Smooth muscle cell (in vitro differentiated cells): ENCODE measurements at regions not wholly inside any gene's neighbourhood (a gene's known extent, or its start where the extent isn't known, plus 50 kb on each side); places are given as distances from the start of the nearest gene placed in this dataset.
"Not testable (repeated sequence)": the region's sequence is repeated elsewhere in the genome, so short reads cannot be mapped to it uniquely, and the experiment has no call there.

Experiments used
- DNase-seq: peaks from one replicate; lab custom pipeline; 2025; ENCODE audit not compliant: unreplicated experiment; lab: John Stamatoyannopoulos, UW
- H2AFZ ChIP-seq: fragments of 200-600 bp; sonication (generic); 2 replicates; pipeline ENCODE4 v1.6.0; 2016; ENCODE audit warnings: antibody characterized with exemption, low read depth, mild to moderate bottlenecking
- H3F3A ChIP-seq: fragments of 200-600 bp; sonication (generic); 2 replicates; pipeline ENCODE4 v1.6.0; 2017; ENCODE audit warnings: antibody characterized with exemption, low read depth
- H3K27ac ChIP-seq: fragments of 200-600 bp; sonication (generic); 2 replicates; pipeline ENCODE4 v1.5.1; 2016; ENCODE audit warnings: low read depth, mild to moderate bottlenecking
- H3K27me3 ChIP-seq: fragments of 200-600 bp; sonication (generic); 2 replicates; pipeline ENCODE4 v1.6.1; 2016; ENCODE audit warnings: low read depth, mild to moderate bottlenecking
- H3K36me3 ChIP-seq: fragments of 200-600 bp; sonication (generic); 2 replicates; pipeline ENCODE4 v1.5.1; 2016; ENCODE audit warnings: low read depth
- H3K4me1 ChIP-seq: fragments of 200-600 bp; sonication (generic); 2 replicates; pipeline ENCODE4 v1.5.1; 2016; ENCODE audit warnings: low read depth
- H3K4me2 ChIP-seq: fragments of 200-600 bp; sonication (generic); 2 replicates; pipeline ENCODE4 v1.6.0; 2016; ENCODE audit warnings: mild to moderate bottlenecking
- H3K4me3 ChIP-seq: fragments of 200-600 bp; sonication (generic); 2 replicates; pipeline ENCODE4 v1.5.1; 2016; ENCODE audit warnings: mild to moderate bottlenecking
- H3K79me2 ChIP-seq: fragments of 200-600 bp; sonication (generic); 2 replicates; pipeline ENCODE4 v1.6.0; 2016; ENCODE audit warnings: low read depth, mild to moderate bottlenecking
- H3K9ac ChIP-seq: fragments of 200-600 bp; sonication (generic); 2 replicates; pipeline ENCODE4 v1.6.0; 2016; ENCODE audit warnings: low read depth
- H3K9me3 ChIP-seq: fragments of 200-600 bp; sonication (generic); replicated peaks from 2 replicates; pipeline ENCODE4 v1.5.1; 2016; ENCODE audit warnings: low read depth
- H4K20me1 ChIP-seq: fragments of 200-600 bp; sonication (generic); 2 replicates; pipeline ENCODE4 v1.6.0; 2016; ENCODE audit warnings: low read depth
- CTCF ChIP-seq: fragments of 200-600 bp; sonication (generic); IDR thresholded peaks from 2 replicates; pipeline ENCODE4 v1.5.1; 2017; ENCODE audit warnings: borderline replicate concordance, mild to moderate bottlenecking, antibody characterized with exemption; ENCODE audit not compliant: insufficient read depth, poor library complexity, severe bottlenecking
- WGBS: methylation state at CpG from one replicate; pipeline ENCODE4 v1.1.7; 2016; ENCODE audit warnings: low lambda C conversion rate; 5-methylcytosine and 5-hydroxymethylcytosine counted together

GRCh38 chr5:54868511-54869483 lies 116.6 kb downstream of the ESM1 start:
- 82% methylated on average over 12 of the region's 12 CpGs for WGBS
- H3K9ac ChIP-seq = no peak overlapping the region
- no peaks in the 10 kb centered on the region for H3K79me2 ChIP-seq
- no peak overlapping the region for H3K4me2 ChIP-seq
- peaks cover 3% of the 10 kb centered on the region for H3K27me3 ChIP-seq
- H3K9me3 ChIP-seq = no peaks in the 10 kb centered on the region
- H3K4me1 ChIP-seq = no peaks in the 10 kb centered on the region
- DNase-seq = no peak
- TF ChIP-seq CTCF = no peak
- no peaks in the 10 kb centered on the region for H3K36me3 ChIP-seq
- H2AFZ ChIP-seq = no peak overlapping the region
- no peak overlapping the region for H3K27ac ChIP-seq
- H3F3A ChIP-seq = no peaks in the 10 kb centered on the region
- no peaks in the 10 kb centered on the region for H4K20me1 ChIP-seq
- H3K4me3 ChIP-seq = no peak overlapping the region

DNA sequence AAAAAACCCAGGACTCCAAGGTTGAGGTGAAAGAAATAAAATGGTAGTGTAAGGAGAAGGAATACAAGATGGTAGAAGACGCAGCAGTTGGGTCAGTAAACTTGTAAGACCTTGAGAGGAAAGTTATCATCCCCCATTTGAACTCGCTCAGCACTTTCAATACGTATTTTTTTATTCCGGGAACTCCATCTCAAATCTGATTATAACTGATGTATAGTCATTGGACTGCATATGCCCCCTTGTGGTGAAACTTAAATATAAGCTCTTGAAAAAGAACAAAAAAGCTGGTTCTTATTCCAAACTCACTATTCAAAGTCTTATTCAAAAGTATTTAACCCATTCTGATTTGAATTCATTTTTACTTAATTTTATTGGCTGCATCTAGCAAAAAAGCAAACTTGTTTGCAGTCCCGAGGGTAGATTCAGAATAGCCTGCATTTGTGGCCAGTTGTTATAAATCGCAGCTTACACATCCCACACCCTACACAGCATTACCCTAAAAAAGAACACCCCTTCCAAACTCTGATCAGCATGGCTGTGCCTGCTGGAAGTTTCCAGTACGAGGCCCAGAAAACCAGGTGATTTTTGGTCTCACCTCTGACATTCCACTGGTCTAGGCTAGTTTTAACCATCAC lies 118.0 kb downstream of the ESM1 start:
- no peak overlapping the region for H3K9ac ChIP-seq
- no peaks in the 10 kb centered on the region for H3K4me1 ChIP-seq
- H3K4me2 ChIP-seq = peak overlapping the region; percentile 64
- H3K4me3 ChIP-seq = no peak overlapping the region
- H3K9me3 ChIP-seq = no peaks in the 10 kb centered on the region
- no peaks in the 10 kb centered on the region for H3K79me2 ChIP-seq
- H3K27ac ChIP-seq = no peak overlapping the region
- peak; percentile 71 for TF ChIP-seq CTCF
- no peak for DNase-seq
- no peaks in the 10 kb centered on the region for H3K27me3 ChIP-seq
- WGBS = 35% methylated on average over 7 of the region's 7 CpGs
- H3K36me3 ChIP-seq = no peaks in the 10 kb centered on the region
- H3F3A ChIP-seq = no peaks in the 10 kb centered on the region
- no peaks in the 10 kb centered on the region for H4K20me1 ChIP-seq
- no peak overlapping the region for H2AFZ ChIP-seq

DNA sequence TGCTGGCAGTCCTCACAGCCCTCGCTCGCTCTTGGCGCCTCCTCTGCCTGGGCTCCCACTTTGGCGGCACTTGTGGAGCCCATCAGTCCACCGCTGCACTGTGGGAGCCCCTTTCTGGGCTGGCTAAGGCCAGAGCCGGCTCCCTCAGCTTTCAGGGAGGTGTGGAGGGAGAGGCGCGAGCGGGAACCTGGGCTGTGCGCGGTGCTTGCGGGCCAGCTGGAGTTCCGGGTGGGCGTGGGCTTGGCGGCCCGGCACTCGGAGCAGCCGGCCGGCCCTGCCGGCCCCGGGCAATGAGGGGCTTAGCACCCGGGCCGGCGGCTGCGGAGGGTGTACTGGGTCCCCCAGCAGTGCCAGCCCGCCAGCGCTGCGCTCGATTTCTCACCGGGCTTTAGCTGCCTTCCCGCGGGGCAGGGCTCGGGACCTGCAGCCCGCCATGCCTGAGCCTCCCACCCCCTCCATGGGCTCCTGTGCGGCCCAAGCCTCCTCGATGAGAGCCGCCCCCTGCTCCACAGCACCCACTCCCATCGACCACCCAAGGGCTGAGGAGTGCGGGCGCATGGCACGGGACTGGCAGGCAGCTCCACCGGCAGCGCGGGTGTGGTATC lies 120.4 kb downstream of the ESM1 start:
- H3K9me3 ChIP-seq, H3K27me3 ChIP-seq, H3K4me1 ChIP-seq, H3K27ac ChIP-seq, H3K9ac ChIP-seq, DNase-seq, H3K4me3 ChIP-seq, H4K20me1 ChIP-seq, H3K79me2 ChIP-seq, H3K36me3 ChIP-seq, H3K4me2 ChIP-seq, H2AFZ ChIP-seq, H3F3A ChIP-seq: not testable (repeated sequence)
- 94% methylated on average over 36 of the region's 44 CpGs for WGBS

GRCh38 chr5:54862036-54862435 lies 123.4 kb downstream of the ESM1 start:
- Histone ChIP-seq H3K4me1 (no peaks in the 10 kb centered on the region), H3K9me3 (no peaks in the 10 kb centered on the region), H3K9ac (no peak overlapping the region), H3K27me3 (no peaks in the 10 kb centered on the region), H3F3A (no peaks in the 10 kb centered on the region), H4K20me1 (no peaks in the 10 kb centered on the region), H2AFZ (no peak overlapping the region), H3K36me3 (no peaks in the 10 kb centered on the region), H3K4me2 (peak overlapping the region; percentile 27), H3K79me2 (no peaks in the 10 kb centered on the region), H3K4me3 (no peak overlapping the region), H3K27ac (peak overlapping the region; percentile 44)
- no peak for DNase-seq
- no peak for TF ChIP-seq CTCF
- 72% methylated on average over 7 of the region's 7 CpGs for WGBS
